ENCODE measurements at regions not wholly inside any gene's neighbourhood (a gene's known extent, or its start where the extent isn't known, plus 50 kb on each side); places are given as distances from the start of the nearest gene placed in this dataset.

DNA sequence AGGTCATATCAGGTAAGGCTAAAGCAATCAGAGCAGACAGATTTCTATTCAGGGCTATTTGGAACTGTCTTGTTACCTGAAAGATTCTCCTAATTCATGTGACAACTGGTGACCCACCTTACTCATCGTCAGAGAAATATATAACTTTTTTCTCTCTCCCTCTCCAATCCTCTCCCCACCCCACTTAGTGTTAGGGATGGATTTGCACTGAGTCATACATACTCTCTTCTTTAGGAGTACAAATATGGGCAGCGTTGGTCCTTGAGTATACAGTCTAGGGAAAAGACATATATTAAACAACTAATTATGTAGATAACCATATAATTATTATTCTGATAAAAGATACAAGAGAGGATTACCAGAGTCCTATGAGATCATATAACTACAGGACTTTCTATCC, 246.3 kb downstream of the HHIPL2 start:
- TF ChIP-seq POLR2AphosphoS5 (IDR thresholded peaks at IDR 0.05; ENCODE audit: low read depth, low read length) (no peak), PHF8 (conservative IDR thresholded peaks at IDR 0.05; ENCODE audit: low read depth, low read length) (no peak), SP1 (IDR thresholded peaks at IDR 0.05; ENCODE audit: low read depth, low read length) (no peak), NRF1 (IDR thresholded peaks at IDR 0.05; ENCODE audit: low read depth, low read length) (no peak), SIN3A (conservative IDR thresholded peaks at IDR 0.05 in 1 of 2, IDR thresholded peaks at IDR 0.05 in 1 of 2; ENCODE audit: low read depth in 1 of 2, low read length in 2 of 2) (no peak), SUZ12 (IDR thresholded peaks at IDR 0.05; ENCODE audit: low read length) (no peak), EZH2 (IDR thresholded peaks at IDR 0.05; ENCODE audit: low read depth, low read length, severe bottlenecking) (no peak)
- TF ChIP-seq, protein P1, sequence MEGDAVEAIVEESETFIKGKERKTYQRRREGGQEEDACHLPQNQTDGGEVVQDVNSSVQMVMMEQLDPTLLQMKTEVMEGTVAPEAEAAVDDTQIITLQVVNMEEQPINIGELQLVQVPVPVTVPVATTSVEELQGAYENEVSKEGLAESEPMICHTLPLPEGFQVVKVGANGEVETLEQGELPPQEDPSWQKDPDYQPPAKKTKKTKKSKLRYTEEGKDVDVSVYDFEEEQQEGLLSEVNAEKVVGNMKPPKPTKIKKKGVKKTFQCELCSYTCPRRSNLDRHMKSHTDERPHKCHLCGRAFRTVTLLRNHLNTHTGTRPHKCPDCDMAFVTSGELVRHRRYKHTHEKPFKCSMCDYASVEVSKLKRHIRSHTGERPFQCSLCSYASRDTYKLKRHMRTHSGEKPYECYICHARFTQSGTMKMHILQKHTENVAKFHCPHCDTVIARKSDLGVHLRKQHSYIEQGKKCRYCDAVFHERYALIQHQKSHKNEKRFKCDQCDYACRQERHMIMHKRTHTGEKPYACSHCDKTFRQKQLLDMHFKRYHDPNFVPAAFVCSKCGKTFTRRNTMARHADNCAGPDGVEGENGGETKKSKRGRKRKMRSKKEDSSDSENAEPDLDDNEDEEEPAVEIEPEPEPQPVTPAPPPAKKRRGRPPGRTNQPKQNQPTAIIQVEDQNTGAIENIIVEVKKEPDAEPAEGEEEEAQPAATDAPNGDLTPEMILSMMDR (IDR thresholded peaks at IDR 0.05; ENCODE audit: control extremely low read depth in 1 of 3, insufficient read depth in 1 of 3, low read depth in 1 of 3, low read length in 3 of 3) = no peak

Measured in H1 (cell line).